Gastroesophageal sphincter (tissue), 3 donors: ENCODE measurements at regions not wholly inside any gene's neighbourhood (a gene's known extent, or its start where the extent isn't known, plus 50 kb on each side); places are given as distances from the start of the nearest gene placed in this dataset.

Experiments
- EP300 ChIP-seq: sonication (generic); formaldehyde crosslinking; IDR thresholded peaks from one replicate; pipeline ENCODE4 v1.6.1; 2017; ENCODE audit warnings: antibody characterized with exemption, mild to moderate bottlenecking
- POLR2A ChIP-seq, 2 donors: fragments of 450-650 bp; IDR thresholded peaks; one replicate each; pipeline ENCODE4 v1.6.1; 2017; ENCODE audit warnings: antibody characterized with exemption in 2 of 2, mild to moderate bottlenecking in 2 of 2, moderate library complexity in 1 of 2
- POLR2AphosphoS5 ChIP-seq: sonication (generic); formaldehyde crosslinking; IDR thresholded peaks from one replicate; pipeline ENCODE4 v1.6.1; 2017; ENCODE audit warnings: antibody characterized with exemption
- TF ChIP-seq, protein P1 (sequence below), 4 experiments: fragments of 200-600 bp in 2 of 4; fragments of 450-650 bp in 2 of 4; sonication (generic) in 1 of 4; IDR thresholded peaks; one replicate each; pipeline ENCODE4 v1.5.1; 2017 to 2019; ENCODE audit warnings: antibody characterized with exemption in 4 of 4, mild to moderate bottlenecking in 2 of 4, moderate library complexity in 2 of 4

DNA sequence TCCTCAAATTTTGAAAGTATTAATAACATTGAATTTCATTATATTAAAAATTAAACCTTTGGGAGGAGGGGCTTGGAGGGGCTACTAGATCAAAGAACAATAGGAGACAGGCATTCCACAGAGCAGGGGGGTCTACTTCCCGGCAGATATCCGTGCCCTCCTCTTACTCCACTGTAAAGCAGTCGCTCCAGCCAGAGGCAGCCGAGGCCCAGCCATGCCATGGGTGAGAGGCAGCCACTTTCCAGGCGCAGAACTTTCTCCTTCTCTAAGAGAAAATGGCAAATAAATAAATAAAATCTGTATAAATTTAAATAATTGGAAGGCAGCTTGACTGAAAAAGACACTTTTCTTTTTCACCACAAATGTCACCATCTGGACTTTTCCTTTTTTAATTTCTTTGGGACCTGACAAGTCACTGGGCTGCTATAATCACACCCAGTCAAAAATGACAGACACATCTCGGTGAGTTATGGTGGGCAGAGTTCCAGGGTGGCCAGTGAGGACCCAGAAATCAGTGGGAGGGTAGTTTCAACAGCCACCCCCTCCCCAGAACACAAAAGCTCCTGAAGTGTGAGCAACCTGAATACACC lies 302.2 kb upstream of the SMARCA2 start:
- TF ChIP-seq, protein P1, sequence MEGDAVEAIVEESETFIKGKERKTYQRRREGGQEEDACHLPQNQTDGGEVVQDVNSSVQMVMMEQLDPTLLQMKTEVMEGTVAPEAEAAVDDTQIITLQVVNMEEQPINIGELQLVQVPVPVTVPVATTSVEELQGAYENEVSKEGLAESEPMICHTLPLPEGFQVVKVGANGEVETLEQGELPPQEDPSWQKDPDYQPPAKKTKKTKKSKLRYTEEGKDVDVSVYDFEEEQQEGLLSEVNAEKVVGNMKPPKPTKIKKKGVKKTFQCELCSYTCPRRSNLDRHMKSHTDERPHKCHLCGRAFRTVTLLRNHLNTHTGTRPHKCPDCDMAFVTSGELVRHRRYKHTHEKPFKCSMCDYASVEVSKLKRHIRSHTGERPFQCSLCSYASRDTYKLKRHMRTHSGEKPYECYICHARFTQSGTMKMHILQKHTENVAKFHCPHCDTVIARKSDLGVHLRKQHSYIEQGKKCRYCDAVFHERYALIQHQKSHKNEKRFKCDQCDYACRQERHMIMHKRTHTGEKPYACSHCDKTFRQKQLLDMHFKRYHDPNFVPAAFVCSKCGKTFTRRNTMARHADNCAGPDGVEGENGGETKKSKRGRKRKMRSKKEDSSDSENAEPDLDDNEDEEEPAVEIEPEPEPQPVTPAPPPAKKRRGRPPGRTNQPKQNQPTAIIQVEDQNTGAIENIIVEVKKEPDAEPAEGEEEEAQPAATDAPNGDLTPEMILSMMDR (IDR thresholded peaks at IDR 0.05) = no peak
- TF ChIP-seq POLR2A (IDR thresholded peaks at IDR 0.05) (no peak), EP300 (no peak), POLR2AphosphoS5 (no peak)
